ENCODE measurements at regions not wholly inside any gene's neighbourhood (a gene's known extent, or its start where the extent isn't known, plus 50 kb on each side); places are given as distances from the start of the nearest gene placed in this dataset.

GRCh38 chr10:83577421-83577820 is 561.9 kb upstream of the GHITM start:
- DNase-seq (ENCODE audit: low read depth in 2 of 2), result no peak

GRCh38 chr10:83580373-83581012 is 558.8 kb upstream of the GHITM start:
- no peak for DNase-seq (ENCODE audit: low read depth in 2 of 2)

- DNase-seq (ENCODE audit: low read depth in 2 of 2), result no peak
Observed at GRCh38 chr10:83582407-83583095, 556.8 kb upstream of the GHITM start.

- no peak for DNase-seq (ENCODE audit: low read depth in 2 of 2)
Observed at GRCh38 chr10:83585686-83586085, 553.6 kb upstream of the GHITM start.

- no peak for DNase-seq (ENCODE audit: low read depth in 2 of 2)
Observed at GRCh38 chr10:83592337-83592935, 546.9 kb upstream of the GHITM start.

- DNase-seq (ENCODE audit: low read depth in 2 of 2), result no peak
Observed at GRCh38 chr10:83603708-83604107, 535.6 kb upstream of the GHITM start.

- DNase-seq (ENCODE audit: low read depth in 2 of 2), result no peak
Observed at GRCh38 chr10:83605783-83606630, 533.3 kb upstream of the GHITM start.

GRCh38 chr10:83607959-83608745 is 531.2 kb upstream of the GHITM start:
- no peak for DNase-seq (ENCODE audit: low read depth in 2 of 2)

- DNase-seq (ENCODE audit: low read depth in 2 of 2), result no peak
Observed at GRCh38 chr10:83612050-83612449, 527.3 kb upstream of the GHITM start.

GRCh38 chr10:83612746-83613145 is 526.6 kb upstream of the GHITM start:
- DNase-seq (ENCODE audit: low read depth in 2 of 2), result no peak

GRCh38 chr10:83617172-83617571 is 522.1 kb upstream of the GHITM start:
- DNase-seq (ENCODE audit: low read depth in 2 of 2), result no peak

GRCh38 chr10:83617692-83618545 is 521.4 kb upstream of the GHITM start:
- DNase-seq (ENCODE audit: low read depth in 2 of 2), result no peak

GRCh38 chr10:83625831-83626360 is 513.4 kb upstream of the GHITM start:
- DNase-seq (ENCODE audit: low read depth in 2 of 2), result no peak

- no peak for DNase-seq (ENCODE audit: low read depth in 2 of 2)
Observed at GRCh38 chr10:83632701-83633100, 506.6 kb upstream of the GHITM start.

- DNase-seq (ENCODE audit: low read depth in 2 of 2), result no peak
Observed at GRCh38 chr10:83633547-83633946, 505.8 kb upstream of the GHITM start.

- no peak for DNase-seq (ENCODE audit: low read depth in 2 of 2)
Observed at GRCh38 chr10:83636826-83637225, 502.5 kb upstream of the GHITM start.

- no peak for DNase-seq (ENCODE audit: low read depth in 2 of 2)
Observed at GRCh38 chr10:83647526-83647925, 491.8 kb upstream of the GHITM start.

GRCh38 chr10:83648201-83648600 is 491.1 kb upstream of the GHITM start:
- no peak for DNase-seq (ENCODE audit: low read depth in 2 of 2)

GRCh38 chr10:83649471-83649870 is 489.8 kb upstream of the GHITM start:
- DNase-seq (ENCODE audit: low read depth in 2 of 2), result no peak

- DNase-seq (ENCODE audit: low read depth in 2 of 2), result no peak
Observed at GRCh38 chr10:83654689-83655088, 484.6 kb upstream of the GHITM start.
